ENCODE measurements at regions not wholly inside any gene's neighbourhood (a gene's known extent, or its start where the extent isn't known, plus 50 kb on each side); places are given as distances from the start of the nearest gene placed in this dataset.

DNA sequence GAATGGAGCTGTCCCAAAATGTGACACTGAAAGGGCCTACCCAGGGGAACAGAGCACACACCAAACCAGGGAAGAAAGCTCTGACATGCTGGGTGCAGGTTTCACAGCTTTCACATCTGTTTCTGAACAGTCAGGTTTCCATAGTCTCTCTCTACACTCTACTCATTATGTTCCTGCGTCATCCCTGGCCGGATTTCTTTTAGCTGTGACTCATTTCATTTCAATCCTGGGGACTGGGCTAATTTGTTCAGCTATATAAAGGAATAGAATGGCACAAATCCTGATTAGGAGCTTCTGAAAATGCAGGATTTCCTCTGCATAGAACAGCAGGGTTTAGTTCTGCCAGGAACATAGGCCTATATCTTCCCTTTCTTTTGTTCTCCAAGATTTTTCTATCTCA lies 649.8 kb downstream of the RPS29 start:
- DNase-seq (ENCODE audit: extremely low read depth in 1 of 2, low read depth in 1 of 2), result no peak

GRCh38 chr14:48925184-48925583 lies 661.0 kb downstream of the RPS29 start:
- DNase-seq (ENCODE audit: extremely low read depth in 1 of 2, low read depth in 1 of 2), result no peak

GRCh38 chr14:48914921-48915320 lies 671.3 kb downstream of the RPS29 start:
- DNase-seq (ENCODE audit: extremely low read depth in 1 of 2, low read depth in 1 of 2), result no peak

GRCh38 chr14:48914382-48914781 lies 671.8 kb downstream of the RPS29 start:
- no peak for DNase-seq (ENCODE audit: extremely low read depth in 1 of 2, low read depth in 1 of 2)

DNA sequence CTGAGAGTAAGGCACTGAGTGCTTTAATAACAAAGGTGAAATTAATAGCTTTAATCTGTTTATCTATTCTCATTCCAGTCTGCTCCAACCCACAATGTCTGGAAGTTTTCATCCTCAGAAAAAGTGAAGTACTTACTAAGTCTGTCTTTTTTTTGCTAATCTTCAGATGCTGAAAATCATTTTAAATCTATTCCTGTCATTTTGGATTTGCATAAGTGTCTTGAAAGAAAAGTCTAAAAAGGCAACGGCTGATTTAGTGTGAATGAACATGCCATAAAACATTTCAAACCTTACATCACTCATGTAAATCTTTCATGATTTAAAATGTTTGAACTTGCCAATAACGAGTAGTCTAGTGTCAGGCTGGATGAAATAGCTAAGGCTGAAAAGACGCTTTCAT lies 685.6 kb downstream of the RPS29 start:
- DNase-seq (ENCODE audit: extremely low read depth in 1 of 2, low read depth in 1 of 2), result no peak

DNA sequence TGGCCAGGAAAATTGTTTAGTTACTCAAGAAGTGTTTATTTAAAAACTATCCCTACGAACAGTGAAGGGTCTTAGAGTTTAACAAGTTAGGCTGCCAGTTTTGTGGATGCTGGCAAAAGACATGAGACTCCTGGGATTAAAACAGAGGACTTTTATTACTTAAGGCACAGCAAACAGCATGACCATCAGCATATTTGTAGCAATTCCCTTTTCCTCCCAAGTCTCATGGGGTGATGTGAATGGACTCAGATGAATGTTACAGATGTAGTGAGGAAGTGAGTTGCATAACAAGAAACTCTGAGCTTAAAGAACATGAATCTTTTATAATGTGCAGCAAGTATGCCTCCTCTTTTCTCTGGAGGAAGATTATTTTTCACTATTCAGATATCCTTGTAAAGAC lies 695.8 kb downstream of the RPS29 start:
- DNase-seq (ENCODE audit: extremely low read depth in 1 of 2, low read depth in 1 of 2), result no peak

GRCh38 chr14:48876806-48877340 lies 709.3 kb downstream of the RPS29 start:
- no peak for DNase-seq (ENCODE audit: extremely low read depth in 1 of 2, low read depth in 1 of 2)

DNA sequence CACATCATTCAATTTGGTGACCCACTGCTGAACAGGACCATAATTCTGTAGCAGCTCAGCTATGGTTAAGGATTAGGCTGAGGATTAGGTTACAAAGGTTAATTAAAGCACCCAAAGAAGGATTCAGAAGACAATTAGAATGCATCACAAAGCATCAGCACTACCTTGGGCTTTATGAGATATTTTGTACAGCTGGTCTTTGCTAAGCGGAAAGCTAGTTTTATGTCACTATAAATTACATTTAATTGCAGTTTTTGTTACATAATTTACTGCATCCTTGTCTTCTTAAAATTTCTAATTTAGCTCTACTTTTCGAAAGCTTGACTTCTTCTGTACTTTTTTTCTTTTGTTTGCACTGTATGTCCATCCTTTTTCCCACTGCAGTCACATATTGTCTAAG lies 711.5 kb downstream of the RPS29 start:
- DNase-seq (ENCODE audit: extremely low read depth in 1 of 2, low read depth in 1 of 2), result no peak

DNA sequence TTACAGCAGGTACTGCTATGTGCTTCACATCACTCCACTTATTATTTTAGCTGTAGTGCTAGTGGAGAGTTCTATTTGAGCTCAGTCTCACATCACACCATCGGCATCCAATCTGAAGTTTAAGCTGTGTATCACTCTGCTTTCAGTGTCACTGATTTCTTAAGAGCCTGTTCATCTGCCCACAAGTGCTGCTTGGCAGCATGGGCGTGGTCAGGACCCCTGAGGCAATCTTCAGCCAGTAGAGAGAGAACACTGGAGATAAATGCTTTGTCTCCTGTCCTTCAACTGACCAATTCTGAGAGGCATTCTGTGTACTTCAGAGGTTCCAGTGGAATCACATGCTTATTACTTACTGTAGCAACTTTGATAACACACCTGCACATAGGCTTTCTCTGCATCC lies 728.8 kb downstream of the RPS29 start:
- DNase-seq (ENCODE audit: extremely low read depth in 1 of 2, low read depth in 1 of 2), result no peak

DNA sequence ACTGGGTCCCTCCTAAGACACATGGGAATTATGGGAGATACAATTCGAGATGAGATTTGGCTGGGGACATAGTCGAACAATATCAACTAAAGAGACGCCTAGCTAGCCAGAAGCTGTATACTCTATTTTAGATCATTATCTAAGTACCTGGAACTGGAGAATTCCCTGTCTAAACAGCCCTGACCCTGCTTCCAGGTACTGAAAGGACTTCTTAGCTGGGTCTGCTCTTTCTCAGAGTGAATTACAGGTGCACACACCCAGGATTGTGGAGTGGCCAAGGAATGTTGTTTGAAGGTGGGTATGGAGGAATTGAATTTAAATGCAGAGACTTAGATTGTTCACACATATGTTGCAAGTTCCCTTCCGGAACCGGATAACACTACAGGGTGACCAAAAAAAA lies 733.0 kb downstream of the RPS29 start:
- DNase-seq (ENCODE audit: extremely low read depth in 1 of 2, low read depth in 1 of 2), result no peak

DNA sequence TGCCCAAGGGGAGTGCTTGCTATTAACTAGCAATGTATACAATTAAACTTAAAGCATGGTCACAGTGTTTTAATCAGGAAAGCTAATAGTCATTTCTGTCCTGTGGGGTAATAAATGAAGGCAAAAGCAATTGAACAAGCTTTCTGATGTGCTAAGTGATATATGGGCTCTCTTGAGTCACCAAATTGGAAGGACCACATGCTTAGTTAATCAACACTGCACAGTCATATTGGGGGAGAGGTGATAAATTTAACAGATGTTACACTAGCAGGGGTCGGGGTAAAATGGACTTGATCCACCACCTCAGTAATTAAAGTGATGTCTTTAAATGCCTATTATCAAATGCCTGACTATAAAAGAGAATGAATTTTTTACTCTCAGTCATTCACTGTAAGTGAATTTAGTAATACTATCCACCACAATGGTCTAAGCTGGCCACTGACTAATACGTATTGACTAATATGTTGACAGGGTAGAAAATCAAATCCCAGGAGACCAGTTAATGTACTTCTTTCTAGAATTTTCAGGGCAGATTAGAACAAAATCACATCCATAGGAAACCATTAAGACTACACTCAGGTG lies 736.3 kb downstream of the RPS29 start:
- DNase-seq (ENCODE audit: extremely low read depth in 1 of 2, low read depth in 1 of 2), result no peak

- DNase-seq (ENCODE audit: extremely low read depth in 1 of 2, low read depth in 1 of 2), result no peak
Measured at GRCh38 chr14:48842785-48843184, 743.4 kb downstream of the RPS29 start.

DNA sequence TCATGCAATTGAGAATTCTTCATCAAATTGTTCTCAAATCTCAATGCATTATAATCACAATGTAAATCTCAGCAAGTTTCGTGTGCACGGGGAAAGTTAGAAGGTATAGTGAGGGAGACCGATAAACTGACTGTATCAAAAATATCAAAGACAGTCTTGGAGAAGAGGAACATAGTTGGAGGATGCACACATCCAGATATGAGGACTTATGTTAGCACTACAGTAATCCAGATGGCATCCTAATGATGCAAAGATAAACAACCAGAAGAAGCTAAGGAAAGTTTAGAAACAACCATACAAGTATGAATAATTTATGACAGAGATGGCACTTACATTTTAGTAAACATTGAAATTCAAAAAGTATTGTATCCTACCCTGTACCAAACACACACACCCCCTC lies 760.1 kb downstream of the RPS29 start:
- DNase-seq (ENCODE audit: extremely low read depth in 1 of 2, low read depth in 1 of 2), result no peak

- no peak for DNase-seq (ENCODE audit: extremely low read depth in 1 of 2, low read depth in 1 of 2)
Measured at GRCh38 chr14:48814562-48814961, 771.6 kb downstream of the RPS29 start.

DNA sequence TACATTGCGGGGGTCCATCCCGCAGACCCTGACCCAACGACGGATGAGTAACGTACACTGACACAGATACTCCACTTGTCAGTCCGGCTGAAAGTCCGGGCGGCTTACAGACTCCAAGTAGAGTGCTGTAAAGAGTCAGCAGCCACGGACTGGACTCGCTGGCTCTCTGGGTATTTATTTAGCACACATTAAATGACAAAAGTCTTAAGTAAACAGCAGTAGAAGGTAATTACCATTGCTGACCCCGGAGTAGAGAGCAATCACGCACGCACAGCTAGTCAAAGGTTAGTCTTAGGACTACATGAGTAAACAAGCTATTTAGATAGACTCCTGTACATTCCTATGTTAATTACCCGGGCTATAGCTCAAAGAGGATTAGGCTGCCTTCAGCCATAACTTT lies 780.9 kb downstream of the RPS29 start:
- DNase-seq (ENCODE audit: extremely low read depth in 1 of 2, low read depth in 1 of 2), result no peak

DNA sequence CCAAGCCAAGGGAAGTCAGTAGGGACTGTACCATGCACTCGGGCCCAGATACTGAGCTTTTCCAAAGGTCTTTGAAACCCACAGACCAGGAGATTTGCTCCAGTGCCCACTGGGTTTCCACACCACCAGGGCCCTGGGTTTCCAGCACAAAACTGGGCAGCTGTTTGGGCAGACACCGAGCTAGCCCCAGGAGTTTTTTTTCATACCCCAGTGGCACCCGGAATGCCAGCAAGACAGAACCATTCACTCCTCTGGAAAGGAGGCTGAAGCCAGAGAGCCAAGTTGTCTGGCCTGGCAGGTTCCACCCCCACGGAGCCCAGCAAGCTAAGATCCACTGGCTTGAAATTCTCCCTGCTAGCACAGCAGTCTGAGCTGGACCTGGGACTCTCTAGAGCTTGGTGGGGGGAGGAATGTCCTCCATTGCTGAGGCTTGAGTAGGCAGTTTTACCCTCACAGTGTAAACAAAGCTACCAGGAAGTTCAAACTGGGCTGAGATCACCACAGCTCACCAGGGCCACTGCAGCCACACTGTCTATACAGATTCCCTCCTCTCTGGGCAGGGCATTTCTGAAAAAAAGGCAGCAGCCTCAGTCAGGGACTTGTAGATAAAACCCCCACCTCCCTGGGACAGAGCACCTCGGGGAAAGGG lies 793.7 kb downstream of the RPS29 start:
- no peak for DNase-seq (ENCODE audit: extremely low read depth in 1 of 2, low read depth in 1 of 2)

DNA sequence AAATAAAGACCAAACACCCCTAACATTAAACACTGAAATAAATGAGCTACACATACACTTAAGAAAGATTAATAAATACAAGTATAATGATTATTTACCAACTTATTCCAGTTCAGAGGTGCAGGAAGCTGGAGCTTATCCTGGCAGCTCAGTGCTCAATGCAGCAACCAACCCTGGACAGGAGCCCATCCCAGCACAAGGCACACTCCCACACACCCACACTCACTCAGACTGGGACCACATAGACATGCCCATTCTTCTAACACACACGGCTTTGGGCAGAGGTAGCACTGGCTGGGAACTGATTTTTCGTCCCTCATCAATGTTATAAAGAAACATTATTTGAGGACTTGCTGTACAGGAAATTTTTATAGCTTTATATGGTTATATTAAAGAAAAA lies 797.4 kb downstream of the RPS29 start:
- DNase-seq (ENCODE audit: extremely low read depth in 1 of 2, low read depth in 1 of 2), result no peak

DNA sequence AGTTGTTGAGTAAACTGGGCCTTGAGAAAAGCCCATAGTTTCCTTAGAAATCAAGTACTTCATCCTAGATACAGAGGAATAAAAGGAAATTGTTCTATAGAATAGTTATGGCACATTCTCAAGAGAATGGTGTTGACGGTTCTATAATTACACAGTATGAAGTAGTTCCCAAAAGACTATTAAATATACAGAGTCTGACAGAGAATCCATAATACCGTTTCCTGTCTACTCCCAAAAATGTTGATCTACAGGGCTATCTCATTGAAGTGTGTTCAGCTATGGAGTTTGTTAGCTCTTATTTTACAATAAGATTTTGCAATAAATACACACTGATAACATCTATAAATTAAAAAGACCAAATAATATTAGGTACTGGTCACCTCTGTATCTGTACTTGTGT lies 799.7 kb downstream of the RPS29 start:
- no peak for DNase-seq (ENCODE audit: extremely low read depth in 1 of 2, low read depth in 1 of 2)

- no peak for DNase-seq (ENCODE audit: extremely low read depth in 1 of 2, low read depth in 1 of 2)
Measured at GRCh38 chr14:48771717-48772116, 814.5 kb downstream of the RPS29 start.

DNA sequence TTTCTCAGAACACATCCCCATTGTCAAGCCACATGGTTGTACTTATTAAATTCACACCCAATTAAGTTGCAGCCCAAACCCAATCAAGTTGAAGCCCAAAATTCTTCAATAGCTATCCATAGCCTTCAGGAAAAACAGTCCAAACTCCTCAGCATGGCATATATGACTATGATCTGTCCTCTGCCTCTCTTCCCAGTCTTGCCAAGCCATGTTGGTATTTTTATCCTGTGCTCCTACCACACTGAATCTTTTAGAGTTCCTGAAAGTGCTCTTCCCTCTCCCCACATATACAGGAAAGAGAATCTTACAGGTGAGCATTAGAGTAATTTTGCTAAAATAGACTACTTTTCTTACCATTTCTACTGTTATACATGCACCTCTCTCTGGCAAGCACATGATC lies 834.9 kb downstream of the RPS29 start:
- no peak for DNase-seq (ENCODE audit: extremely low read depth in 1 of 2, low read depth in 1 of 2)

GRCh38 chr14:48748151-48748675 lies 838.0 kb downstream of the RPS29 start:
- no peak for DNase-seq (ENCODE audit: extremely low read depth in 1 of 2, low read depth in 1 of 2)

DNA sequence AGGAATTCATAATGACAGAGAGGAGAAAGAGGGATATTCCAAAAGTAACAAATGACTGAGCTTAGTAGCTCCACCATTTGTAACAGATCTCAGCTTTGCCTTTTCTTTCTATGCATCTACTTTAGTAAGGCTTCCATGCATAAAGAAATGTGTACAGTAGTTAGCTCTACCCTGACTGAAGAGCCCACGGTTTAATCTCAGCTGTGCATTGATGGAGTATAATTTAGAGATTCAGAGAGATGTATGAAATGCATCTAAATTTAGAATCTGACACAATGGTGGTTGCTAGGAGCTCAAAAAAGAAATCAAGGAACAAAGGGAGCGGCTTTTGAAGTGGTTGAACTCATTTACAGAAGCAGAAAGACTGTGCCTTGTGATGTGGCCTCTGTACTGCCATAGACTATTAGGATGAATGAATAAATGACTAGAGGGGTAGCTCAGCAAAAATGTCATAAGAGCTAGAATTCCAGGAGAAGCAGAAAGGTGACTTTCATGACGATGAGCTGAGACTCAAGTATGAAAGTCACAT lies 838.6 kb downstream of the RPS29 start:
- no peak for DNase-seq (ENCODE audit: extremely low read depth in 1 of 2, low read depth in 1 of 2)

All from stimulated activated CD8-positive, alpha-beta memory T cell treated with anti-CD3 and anti-CD28 coated beads, Interleukin-7, amount 100 ng/mL, for 48 hours (primary cell).